ENCODE measurements at regions not wholly inside any gene's neighbourhood (a gene's known extent, or its start where the extent isn't known, plus 50 kb on each side); places are given as distances from the start of the nearest gene placed in this dataset.

- no CpG with 5 or more reads among the region's 4 CpGs for WGBS, 2 donors (ENCODE audit: extremely low coverage in 2 of 2, insufficient read length in 2 of 2, insufficient replicate concordance in 1 of 2)
- no peak overlapping the region for H4K91ac ChIP-seq (ENCODE audit: low read depth, low read length, poor library complexity)
Measured at GRCh38 chr2:120555092-120555491, 180.6 kb upstream of the GLI2 start.

DNA sequence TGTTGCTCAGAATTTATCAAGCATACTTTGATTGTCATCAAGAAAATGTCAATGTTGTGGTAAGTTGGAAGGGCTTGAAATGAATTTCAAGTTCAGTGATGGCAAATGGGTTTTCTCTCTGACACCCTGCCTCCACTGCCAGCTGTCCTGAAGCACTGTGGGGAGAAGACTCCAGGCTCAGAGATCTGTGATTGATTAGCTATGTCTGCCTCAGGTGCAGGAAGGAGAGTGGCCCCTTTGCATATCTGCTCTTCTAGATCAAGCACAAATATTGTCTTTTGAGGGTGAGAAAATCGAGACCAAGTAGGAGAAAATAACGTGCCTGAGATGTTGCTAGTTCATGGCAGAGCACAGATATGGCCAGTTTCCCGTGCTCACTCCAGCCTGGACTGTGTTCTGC, 178.8 kb upstream of the GLI2 start:
- no peak for DNase-seq (ENCODE audit: low spot score)
- Histone ChIP-seq H3K18ac (ENCODE audit: low read length) (no peak overlapping the region), H4K8ac (ENCODE audit: low read depth, low read length) (no peak overlapping the region), H3K27ac (replicated peaks; ENCODE audit: low read length) (no peak overlapping the region), H2AFZ (ENCODE audit: low read length) (no peak overlapping the region), H2BK15ac (ENCODE audit: low read length) (no peak overlapping the region), H3K9me3 (replicated peaks in 1 of 2; ENCODE audit: control insufficient read depth in 2 of 2, insufficient read depth in 1 of 2, low read depth in 1 of 2, low read length in 2 of 2) (no peaks in the 10 kb centered on the region), H3K9ac (ENCODE audit: low read depth, low read length, poor library complexity) (no peak overlapping the region), H3K4ac (ENCODE audit: low read length) (no peak overlapping the region), H2AK5ac (ENCODE audit: low read depth, low read length) (no peak overlapping the region), H2BK5ac (ENCODE audit: low read length) (no peak overlapping the region), H2BK12ac (ENCODE audit: low read length) (no peak overlapping the region), H3K4me2 (ENCODE audit: insufficient read depth, low read length, poor library complexity, severe bottlenecking) (no peak overlapping the region), H4K91ac (ENCODE audit: low read depth, low read length, poor library complexity) (no peak overlapping the region), H3K27me3 (ENCODE audit: control insufficient read depth in 3 of 3, insufficient read depth in 3 of 3, low read depth in 1 of 3, low read length in 3 of 3) (peaks cover 0 to 35% (median 10%) of the 10 kb centered on the region in 3 experiments), H3K36me3 (replicated peaks in 1 of 2; ENCODE audit: control insufficient read depth in 2 of 2, insufficient read depth in 2 of 2, low read length in 2 of 2) (no peaks in the 10 kb centered on the region), H3K79me1 (ENCODE audit: low read depth, low read length) (no peaks in the 10 kb centered on the region), H3K4me1 (ENCODE audit: control insufficient read depth in 2 of 2, insufficient read depth in 1 of 2, low read depth in 1 of 2, low read length in 2 of 2) (peaks cover 0 to 2% of the 10 kb centered on the region in 2 donors), H3K14ac (ENCODE audit: low read length) (no peak overlapping the region), H2BK120ac (ENCODE audit: low read depth, low read length) (no peak overlapping the region), H3K4me3 (ENCODE audit: low read length in 2 of 2) (no peak overlapping the region), H3K23ac (ENCODE audit: low read depth, low read length, poor library complexity) (no peak overlapping the region)
- no CpG with 5 or more reads among the region's 3 CpGs for WGBS, 2 donors (ENCODE audit: extremely low coverage in 2 of 2, insufficient read length in 2 of 2, insufficient replicate concordance in 1 of 2)

More at GRCh38 chr2:120555092-120555491, 180.6 kb upstream of the GLI2 start:
- no peak overlapping the region for H2AK5ac ChIP-seq (ENCODE audit: low read depth, low read length)
- H3K18ac ChIP-seq (ENCODE audit: low read length), result no peak overlapping the region
- H2AFZ ChIP-seq (ENCODE audit: low read length), result no peak overlapping the region
- H3K4me2 ChIP-seq (ENCODE audit: insufficient read depth, low read length, poor library complexity, severe bottlenecking), result no peak overlapping the region
- no peak overlapping the region for H3K4me3 ChIP-seq (ENCODE audit: low read length in 2 of 2)
- H2BK120ac ChIP-seq (ENCODE audit: low read depth, low read length), result no peak overlapping the region
- no peak overlapping the region for H2BK5ac ChIP-seq (ENCODE audit: low read length)
- DNase-seq (ENCODE audit: low spot score), result no peak
- H3K27ac ChIP-seq (replicated peaks; ENCODE audit: low read length), result no peak overlapping the region
- peaks cover 0 to 2% of the 10 kb centered on the region in 2 donors for H3K4me1 ChIP-seq (ENCODE audit: control insufficient read depth in 2 of 2, insufficient read depth in 1 of 2, low read depth in 1 of 2, low read length in 2 of 2)
- no peak overlapping the region for H2BK15ac ChIP-seq (ENCODE audit: low read length)
- H3K14ac ChIP-seq (ENCODE audit: low read length), result no peak overlapping the region
- H3K79me1 ChIP-seq (ENCODE audit: low read depth, low read length), result no peaks in the 10 kb centered on the region
- no peak overlapping the region for H3K4ac ChIP-seq (ENCODE audit: low read length)
- no peak overlapping the region for H3K9ac ChIP-seq (ENCODE audit: low read depth, low read length, poor library complexity)
- peaks cover 0 to 32% (median 11%) of the 10 kb centered on the region in 3 experiments for H3K27me3 ChIP-seq (ENCODE audit: control insufficient read depth in 3 of 3, insufficient read depth in 3 of 3, low read depth in 1 of 3, low read length in 3 of 3)
- H3K9me3 ChIP-seq (replicated peaks in 1 of 2; ENCODE audit: control insufficient read depth in 2 of 2, insufficient read depth in 1 of 2, low read depth in 1 of 2, low read length in 2 of 2), result no peaks in the 10 kb centered on the region
- H3K23ac ChIP-seq (ENCODE audit: low read depth, low read length, poor library complexity), result no peak overlapping the region
- no peak overlapping the region for H2BK12ac ChIP-seq (ENCODE audit: low read length)
- no peaks in the 10 kb centered on the region for H3K36me3 ChIP-seq (replicated peaks in 1 of 2; ENCODE audit: control insufficient read depth in 2 of 2, insufficient read depth in 2 of 2, low read length in 2 of 2)
- H4K8ac ChIP-seq (ENCODE audit: low read depth, low read length), result no peak overlapping the region

DNA sequence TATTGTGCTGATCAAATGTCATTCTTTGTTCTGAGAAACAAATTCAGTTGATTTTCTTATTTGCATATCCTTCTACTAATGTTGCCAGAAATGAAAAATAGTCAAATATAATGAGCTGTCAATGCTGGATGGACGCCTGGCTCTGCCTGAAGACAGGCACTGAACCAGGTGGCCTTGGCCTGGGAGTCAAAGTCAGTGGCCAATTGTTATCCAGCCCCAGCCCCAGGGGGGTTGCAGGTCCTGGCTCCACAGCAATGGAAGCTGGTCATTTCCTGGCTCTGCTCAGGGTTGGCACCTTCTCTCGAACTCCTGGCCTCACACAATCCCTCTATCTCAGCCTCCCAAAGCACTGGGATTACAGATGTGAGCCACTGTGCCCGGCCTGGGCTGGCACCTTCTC, 176.8 kb upstream of the GLI2 start:
- H3K79me1 ChIP-seq (ENCODE audit: low read depth, low read length), result no peaks in the 10 kb centered on the region
- no peaks in the 10 kb centered on the region for H3K36me3 ChIP-seq (replicated peaks in 1 of 2; ENCODE audit: control insufficient read depth in 2 of 2, insufficient read depth in 2 of 2, low read length in 2 of 2)
- H3K4ac ChIP-seq (ENCODE audit: low read length), result no peak overlapping the region
- no peaks in the 10 kb centered on the region for H3K4me1 ChIP-seq (ENCODE audit: control insufficient read depth in 2 of 2, insufficient read depth in 1 of 2, low read depth in 1 of 2, low read length in 2 of 2)
- no peak overlapping the region for H3K4me2 ChIP-seq (ENCODE audit: insufficient read depth, low read length, poor library complexity, severe bottlenecking)
- no peak overlapping the region for H3K23ac ChIP-seq (ENCODE audit: low read depth, low read length, poor library complexity)
- H3K4me3 ChIP-seq (ENCODE audit: low read length in 2 of 2), result no peak overlapping the region
- no peak overlapping the region for H2BK15ac ChIP-seq (ENCODE audit: low read length)
- H3K9me3 ChIP-seq (replicated peaks in 1 of 2; ENCODE audit: control insufficient read depth in 2 of 2, insufficient read depth in 1 of 2, low read depth in 1 of 2, low read length in 2 of 2), result no peaks in the 10 kb centered on the region
- no peak overlapping the region for H2BK12ac ChIP-seq (ENCODE audit: low read length)
- H3K9ac ChIP-seq (ENCODE audit: low read depth, low read length, poor library complexity), result no peak overlapping the region
- H3K27me3 ChIP-seq (ENCODE audit: control insufficient read depth in 3 of 3, insufficient read depth in 3 of 3, low read depth in 1 of 3, low read length in 3 of 3), result peaks cover 0 to 29% (median 2%) of the 10 kb centered on the region in 3 experiments
- H3K27ac ChIP-seq (replicated peaks; ENCODE audit: low read length), result no peak overlapping the region
- no CpG with 5 or more reads among the region's 3 CpGs for WGBS, 2 donors (ENCODE audit: extremely low coverage in 2 of 2, insufficient read length in 2 of 2, insufficient replicate concordance in 1 of 2)
- H3K18ac ChIP-seq (ENCODE audit: low read length), result no peak overlapping the region
- no peak overlapping the region for H4K91ac ChIP-seq (ENCODE audit: low read depth, low read length, poor library complexity)
- no peak overlapping the region for H2AFZ ChIP-seq (ENCODE audit: low read length)
- DNase-seq (ENCODE audit: low spot score), result no peak
- no peak overlapping the region for H2BK120ac ChIP-seq (ENCODE audit: low read depth, low read length)
- no peak overlapping the region for H2AK5ac ChIP-seq (ENCODE audit: low read depth, low read length)
- no peak overlapping the region for H4K8ac ChIP-seq (ENCODE audit: low read depth, low read length)
- H3K14ac ChIP-seq (ENCODE audit: low read length), result no peak overlapping the region
- no peak overlapping the region for H2BK5ac ChIP-seq (ENCODE audit: low read length)

- Histone ChIP-seq H3K18ac (ENCODE audit: low read length) (no peak overlapping the region), H3K27ac (replicated peaks; ENCODE audit: low read length) (no peak overlapping the region)
Measured at GRCh38 chr2:120559401-120559800, 176.3 kb upstream of the GLI2 start.

More at GRCh38 chr2:120559401-120559800, 176.3 kb upstream of the GLI2 start:
- no peak overlapping the region for H2AK5ac ChIP-seq (ENCODE audit: low read depth, low read length)
- no peak overlapping the region for H4K8ac ChIP-seq (ENCODE audit: low read depth, low read length)
- no peak overlapping the region for H3K23ac ChIP-seq (ENCODE audit: low read depth, low read length, poor library complexity)
- H3K4me2 ChIP-seq (ENCODE audit: insufficient read depth, low read length, poor library complexity, severe bottlenecking), result no peak overlapping the region
- H3K9ac ChIP-seq (ENCODE audit: low read depth, low read length, poor library complexity), result no peak overlapping the region
- H2BK120ac ChIP-seq (ENCODE audit: low read depth, low read length), result no peak overlapping the region
- no peaks in the 10 kb centered on the region for H3K9me3 ChIP-seq (replicated peaks in 1 of 2; ENCODE audit: control insufficient read depth in 2 of 2, insufficient read depth in 1 of 2, low read depth in 1 of 2, low read length in 2 of 2)
- H3K4me1 ChIP-seq (ENCODE audit: control insufficient read depth in 2 of 2, insufficient read depth in 1 of 2, low read depth in 1 of 2, low read length in 2 of 2), result peaks cover 3 to 4% of the 10 kb centered on the region in 2 donors
- H3K27me3 ChIP-seq (ENCODE audit: control insufficient read depth in 3 of 3, insufficient read depth in 3 of 3, low read depth in 1 of 3, low read length in 3 of 3), result peaks cover 0 to 29% (median 2%) of the 10 kb centered on the region in 3 experiments
- no peaks in the 10 kb centered on the region for H3K79me1 ChIP-seq (ENCODE audit: low read depth, low read length)
- no peak overlapping the region for H2BK5ac ChIP-seq (ENCODE audit: low read length)
- no peak overlapping the region for H3K4me3 ChIP-seq (ENCODE audit: low read length in 2 of 2)
- no peak overlapping the region for H4K91ac ChIP-seq (ENCODE audit: low read depth, low read length, poor library complexity)
- no peak overlapping the region for H2BK12ac ChIP-seq (ENCODE audit: low read length)
- H3K36me3 ChIP-seq (replicated peaks in 1 of 2; ENCODE audit: control insufficient read depth in 2 of 2, insufficient read depth in 2 of 2, low read length in 2 of 2), result no peaks in the 10 kb centered on the region
- no peak overlapping the region for H2AFZ ChIP-seq (ENCODE audit: low read length)
- no CpG with 5 or more reads among the region's 5 CpGs for WGBS, 2 donors (ENCODE audit: extremely low coverage in 2 of 2, insufficient read length in 2 of 2, insufficient replicate concordance in 1 of 2)
- no peak overlapping the region for H3K14ac ChIP-seq (ENCODE audit: low read length)
- H3K4ac ChIP-seq (ENCODE audit: low read length), result no peak overlapping the region
- H2BK15ac ChIP-seq (ENCODE audit: low read length), result no peak overlapping the region
- DNase-seq (ENCODE audit: low spot score), result no peak

All from neuronal stem cell (in vitro differentiated cells).